ENCODE measurements at regions not wholly inside any gene's neighbourhood (a gene's known extent, or its start where the extent isn't known, plus 50 kb on each side); places are given as distances from the start of the nearest gene placed in this dataset.
"Not testable (repeated sequence)": the region's sequence is repeated elsewhere in the genome, so short reads cannot be mapped to it uniquely, and the experiment has no call there.

DNA sequence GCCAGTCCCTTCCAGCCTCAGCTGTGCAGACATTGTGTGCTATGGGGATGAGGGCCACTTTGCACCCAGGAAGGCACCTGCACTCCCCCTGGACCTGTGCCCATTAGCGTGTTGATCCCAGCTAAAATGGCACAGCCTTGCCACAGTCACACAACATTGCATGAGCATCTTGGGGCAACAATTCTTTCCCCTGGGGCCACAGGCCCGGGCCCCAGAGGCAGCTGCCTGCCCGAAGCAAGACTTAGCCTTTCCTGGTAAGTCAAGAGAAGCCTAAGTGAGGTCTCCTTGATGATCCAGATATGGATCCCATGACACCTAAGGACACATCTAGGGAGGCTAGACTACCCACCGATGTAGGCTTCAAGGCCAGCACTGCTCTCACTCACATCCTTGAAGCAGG is 202.1 kb downstream of the BCL11A start:
- ATAC-seq (ENCODE audit: poor library complexity): no peak
- Mint-ChIP-seq H3K4me3 (no peak overlapping the region), H3K4me1 (ENCODE audit: low read depth) (peaks cover 9% of the 10 kb centered on the region), H3K27ac (no peak overlapping the region), H3K27me3 (no peaks in the 10 kb centered on the region), H3K9me3 (no peaks in the 10 kb centered on the region), H3K36me3 (ENCODE audit: low read depth) (no peaks in the 10 kb centered on the region)
- no peaks in the 10 kb centered on the region for H3K4me1 ChIP-seq (ENCODE audit: insufficient read depth, low read length)
- TF ChIP-seq CTCF (IDR thresholded peaks at IDR 0.05): no peak
- DNase-seq: no peak
- H3K36me3 ChIP-seq (ENCODE audit: insufficient read depth, low read length): no peaks in the 10 kb centered on the region
- H3K27me3 ChIP-seq (ENCODE audit: control insufficient read depth in 1 of 2, insufficient read depth in 2 of 2, low read length in 2 of 2): peaks cover 0 to 2% of the 10 kb centered on the region in 2 experiments
- H3K27ac ChIP-seq (ENCODE audit: low read depth in 1 of 2, low read length in 2 of 2): no peak overlapping the region
- ChIA-PET POLR2A (no interaction called here), CTCF (no interaction called here)
- intact Hi-C loops (cut with DNase I, micrococcal nuclease): no loop called here
- H3K4me3 ChIP-seq (ENCODE audit: low read length): no peak overlapping the region
- peaks cover 0 to 15% of the 10 kb centered on the region in 2 experiments for H3K9me3 ChIP-seq (ENCODE audit: control insufficient read depth in 1 of 2, insufficient read depth in 1 of 2, low read length in 2 of 2)

GRCh38 chr2:60350791-60351190 is 202.7 kb downstream of the BCL11A start:
- H3K9me3 Mint-ChIP-seq: no peaks in the 10 kb centered on the region

DNA sequence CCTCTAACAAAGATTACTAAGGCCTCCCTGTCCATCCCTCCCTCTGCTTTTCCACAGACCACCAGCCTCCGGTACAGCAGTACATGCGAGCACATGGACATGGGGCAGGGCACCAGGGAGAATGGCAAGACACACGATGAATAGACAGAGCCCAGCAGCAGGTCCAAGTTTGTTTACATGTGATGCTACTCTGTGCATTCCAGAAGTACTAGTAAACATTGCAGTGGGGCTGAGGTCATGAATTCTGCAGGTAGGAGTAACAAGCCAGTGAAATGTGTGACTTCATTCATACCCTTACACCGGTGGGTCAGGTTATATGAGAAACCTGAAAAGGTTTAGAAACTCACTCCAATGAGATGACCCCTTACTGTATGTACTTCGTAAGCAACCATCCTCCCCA is 205.7 kb downstream of the BCL11A start:
- no peak overlapping the region for H3K4me3 Mint-ChIP-seq
- Histone ChIP-seq H3K9me3 (ENCODE audit: control insufficient read depth in 1 of 2, insufficient read depth in 1 of 2, low read length in 2 of 2) (peaks cover 0 to 12% of the 10 kb centered on the region in 2 experiments), H3K4me3 (ENCODE audit: low read length) (no peak overlapping the region), H3K27me3 (ENCODE audit: control insufficient read depth in 1 of 2, insufficient read depth in 2 of 2, low read length in 2 of 2) (no peaks in the 10 kb centered on the region), H3K27ac (ENCODE audit: low read depth in 1 of 2, low read length in 2 of 2) (no peak overlapping the region), H3K36me3 (ENCODE audit: insufficient read depth, low read length) (no peaks in the 10 kb centered on the region), H3K4me1 (ENCODE audit: insufficient read depth, low read length) (no peaks in the 10 kb centered on the region)
- H3K9me3 Mint-ChIP-seq: no peaks in the 10 kb centered on the region
- DNase-seq (no peak), ATAC-seq (ENCODE audit: poor library complexity) (no peak)
- intact Hi-C loops (cut with DNase I, micrococcal nuclease): no loop called here
- no peaks in the 10 kb centered on the region for H3K36me3 Mint-ChIP-seq (ENCODE audit: low read depth)
- ChIA-PET POLR2A (no interaction called here), CTCF (no interaction called here)
- H3K4me1 Mint-ChIP-seq (ENCODE audit: low read depth): no peaks in the 10 kb centered on the region
- no peaks in the 10 kb centered on the region for H3K27me3 Mint-ChIP-seq
- H3K27ac Mint-ChIP-seq: no peak overlapping the region
- no peak for TF ChIP-seq CTCF (IDR thresholded peaks at IDR 0.05)

More at GRCh38 chr2:60350791-60351190, 202.7 kb downstream of the BCL11A start:
- ATAC-seq (ENCODE audit: poor library complexity): no peak
- no peak overlapping the region for H3K4me3 ChIP-seq (ENCODE audit: low read length)
- Mint-ChIP-seq H3K4me3 (no peak overlapping the region), H3K27ac (no peak overlapping the region), H3K27me3 (no peaks in the 10 kb centered on the region), H3K36me3 (ENCODE audit: low read depth) (no peaks in the 10 kb centered on the region), H3K4me1 (ENCODE audit: low read depth) (peaks cover 4% of the 10 kb centered on the region)
- CTCF ChIA-PET: no interaction called here
- H3K36me3 ChIP-seq (ENCODE audit: insufficient read depth, low read length): no peaks in the 10 kb centered on the region
- TF ChIP-seq CTCF (IDR thresholded peaks at IDR 0.05): no peak
- POLR2A ChIA-PET: no interaction called here
- peaks cover 0 to 2% of the 10 kb centered on the region in 2 experiments for H3K27me3 ChIP-seq (ENCODE audit: control insufficient read depth in 1 of 2, insufficient read depth in 2 of 2, low read length in 2 of 2)
- no peaks in the 10 kb centered on the region for H3K4me1 ChIP-seq (ENCODE audit: insufficient read depth, low read length)
- no peak for DNase-seq
- intact Hi-C loops (cut with DNase I, micrococcal nuclease): no loop called here
- no peak overlapping the region for H3K27ac ChIP-seq (ENCODE audit: low read depth in 1 of 2, low read length in 2 of 2)
- H3K9me3 ChIP-seq (ENCODE audit: control insufficient read depth in 1 of 2, insufficient read depth in 1 of 2, low read length in 2 of 2): peaks cover 0 to 15% of the 10 kb centered on the region in 2 experiments

- H3K9me3 ChIP-seq (ENCODE audit: control insufficient read depth in 1 of 2, insufficient read depth in 1 of 2, low read length in 2 of 2); H3K4me3 ChIP-seq (ENCODE audit: low read length); intact Hi-C loops (cut with DNase I, micrococcal nuclease); H3K4me1 Mint-ChIP-seq (ENCODE audit: low read depth); CTCF ChIA-PET; H3K36me3 ChIP-seq (ENCODE audit: insufficient read depth, low read length); POLR2A ChIA-PET; H3K27me3 ChIP-seq (ENCODE audit: control insufficient read depth in 1 of 2, insufficient read depth in 2 of 2, low read length in 2 of 2); H3K4me3 Mint-ChIP-seq; H3K36me3 Mint-ChIP-seq (ENCODE audit: low read depth); H3K4me1 ChIP-seq (ENCODE audit: insufficient read depth, low read length); ATAC-seq (ENCODE audit: poor library complexity); H3K27me3 Mint-ChIP-seq; DNase-seq; H3K27ac ChIP-seq (ENCODE audit: low read depth in 1 of 2, low read length in 2 of 2); H3K9me3 Mint-ChIP-seq; H3K27ac Mint-ChIP-seq: not testable (repeated sequence)
These were observed 211.0 kb downstream of the BCL11A start for GRCh38 chr2:60342491-60342890.

Measured in CD4-positive, alpha-beta T cell (primary cell).